GM18951 (cell line): ENCODE measurements at regions not wholly inside any gene's neighbourhood (a gene's known extent, or its start where the extent isn't known, plus 50 kb on each side); places are given as distances from the start of the nearest gene placed in this dataset.

ENCODE experiments used
- POLR2A ChIP-seq: IDR thresholded peaks from 4 replicates; pipeline ENCODE4 v1.6.1; 2011; ENCODE audit warnings: mild to moderate bottlenecking; ENCODE audit not compliant: insufficient read length, insufficient read depth; ENCODE audit errors: extremely low read depth
- in situ Hi-C: fragments of 300-500 bp; cut with MboI; formaldehyde crosslinking; loops from one replicate; pipeline ENCODE4 v1.12.0; 2022; ENCODE audit warnings: low sequenced_read_pairs, mixed read lengths, inconsistent platforms; ENCODE audit not compliant: unreplicated experiment

GRCh38 chr2:160695402-160696086, 201.9 kb upstream of the RBMS1 start:
- TF ChIP-seq POLR2A: no peak
- in situ Hi-C loops: no loop called here

- TF ChIP-seq POLR2A: no peak
- in situ Hi-C loops: no loop called here
Measured at GRCh38 chr2:160696087-160696452, 202.5 kb upstream of the RBMS1 start.

GRCh38 chr2:160697817-160698216, 204.2 kb upstream of the RBMS1 start:
- no peak for TF ChIP-seq POLR2A
- in situ Hi-C loops: no loop called here

GRCh38 chr2:160700021-160700814, 206.6 kb upstream of the RBMS1 start:
- no peak for TF ChIP-seq POLR2A
- in situ Hi-C loops: no loop called here

- TF ChIP-seq POLR2A: no peak
- in situ Hi-C loops: no loop called here
Measured at GRCh38 chr2:160701822-160702221, 208.2 kb upstream of the RBMS1 start.

- in situ Hi-C loops: no loop called here
- TF ChIP-seq POLR2A: no peak
Measured at GRCh38 chr2:160702754-160703153, 209.1 kb upstream of the RBMS1 start.

- in situ Hi-C loops: no loop called here
- TF ChIP-seq POLR2A: no peak
Measured at GRCh38 chr2:160703648-160704585, 210.3 kb upstream of the RBMS1 start.

- in situ Hi-C loops: no loop called here
- TF ChIP-seq POLR2A: no peak
Measured at GRCh38 chr2:160715428-160715827, 221.8 kb upstream of the RBMS1 start.

GRCh38 chr2:160719116-160719515, 225.5 kb upstream of the RBMS1 start:
- TF ChIP-seq POLR2A: no peak
- in situ Hi-C loops: no loop called here

- in situ Hi-C loops: no loop called here
- TF ChIP-seq POLR2A: no peak
Measured at GRCh38 chr2:160720098-160720497, 226.5 kb upstream of the RBMS1 start.

GRCh38 chr2:160721089-160722040, 227.8 kb upstream of the RBMS1 start:
- in situ Hi-C loops: no loop called here

GRCh38 chr2:160726046-160726445, 232.4 kb upstream of the RBMS1 start:
- in situ Hi-C loops: no loop called here
- no peak for TF ChIP-seq POLR2A

More at GRCh38 chr2:160721089-160722040, 227.8 kb upstream of the RBMS1 start:
- TF ChIP-seq POLR2A: no peak
